ENCODE measurements at regions not wholly inside any gene's neighbourhood (a gene's known extent, or its start where the extent isn't known, plus 50 kb on each side); places are given as distances from the start of the nearest gene placed in this dataset.

DNA sequence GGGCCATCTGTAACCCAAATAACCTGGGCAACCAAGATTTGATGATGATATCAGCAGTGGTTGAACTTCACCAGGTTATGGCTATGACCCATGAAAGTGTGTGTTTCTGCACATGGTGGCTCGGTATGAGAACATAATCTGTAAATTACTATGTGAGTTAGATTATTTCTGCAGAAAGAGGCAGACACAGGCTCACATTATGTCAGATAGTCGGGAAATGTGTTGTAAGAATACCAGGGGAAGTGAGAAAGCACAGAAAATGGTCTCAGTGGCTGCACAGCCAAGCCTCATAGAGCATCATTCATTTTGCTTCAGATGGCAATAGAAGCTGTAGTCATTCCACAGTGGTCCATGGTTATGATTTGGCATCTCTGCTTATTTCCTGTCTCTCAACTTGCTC, 63.0 kb upstream of the RBPJ start:
- peak; percentile 70 for DNase-seq

DNA sequence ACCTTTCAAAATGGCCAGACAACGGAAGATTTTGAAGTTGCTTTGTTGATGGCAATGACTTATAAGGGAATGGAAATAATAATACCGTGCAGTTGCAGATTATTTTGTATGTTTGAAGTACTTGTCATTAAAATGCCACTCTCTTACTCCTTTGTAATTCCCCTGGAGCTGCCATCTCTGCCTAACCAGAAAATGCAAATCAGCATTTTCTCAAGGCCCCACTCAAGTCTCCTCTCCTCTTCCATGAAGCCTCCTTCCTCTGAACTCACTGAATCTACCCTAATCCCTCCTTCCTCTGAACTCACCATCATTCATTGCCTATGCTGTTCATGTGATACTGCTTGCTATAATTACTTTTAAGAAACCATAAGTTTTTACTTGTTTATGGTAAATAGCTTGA, 60.2 kb upstream of the RBPJ start:
- no peak for DNase-seq

DNA sequence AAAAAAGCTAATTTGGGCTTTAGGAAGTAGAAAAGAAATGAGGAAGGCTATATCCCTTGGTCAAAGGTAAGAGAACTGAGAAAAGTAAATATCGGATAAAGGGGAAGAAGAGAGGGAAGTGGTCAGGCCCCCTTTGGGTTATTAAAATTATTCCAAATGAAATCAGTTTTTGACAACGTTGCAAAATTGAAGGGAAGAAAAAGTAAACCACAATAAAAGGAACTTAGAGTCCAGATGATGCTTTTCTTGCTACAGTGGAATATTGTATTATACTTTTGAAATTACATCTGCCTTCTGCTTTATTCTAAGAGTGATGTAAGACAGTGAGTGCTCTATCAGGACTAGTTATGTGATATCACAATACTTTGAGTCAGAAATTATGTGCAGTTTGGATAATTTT, 59.4 kb upstream of the RBPJ start:
- peak; percentile 55 for DNase-seq

DNA sequence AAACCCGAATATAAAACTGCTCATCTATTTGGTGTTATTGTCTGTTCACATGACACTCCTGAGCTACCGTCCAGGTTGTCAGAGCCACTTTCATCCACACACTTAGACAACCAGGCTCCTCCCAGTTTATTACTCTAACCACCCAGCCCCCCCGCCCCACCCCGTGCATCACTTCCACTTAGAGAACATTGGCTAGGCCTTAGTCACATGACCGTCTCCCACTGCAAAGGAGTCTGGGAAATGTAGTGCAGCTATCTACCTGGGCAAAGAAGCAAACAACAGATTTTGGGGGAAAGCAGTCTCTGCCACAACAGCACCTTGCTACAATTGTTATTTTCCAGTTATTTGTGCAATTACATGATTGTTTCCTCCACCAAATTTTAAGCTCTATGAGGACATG, 57.6 kb upstream of the RBPJ start:
- no peak for DNase-seq

DNA sequence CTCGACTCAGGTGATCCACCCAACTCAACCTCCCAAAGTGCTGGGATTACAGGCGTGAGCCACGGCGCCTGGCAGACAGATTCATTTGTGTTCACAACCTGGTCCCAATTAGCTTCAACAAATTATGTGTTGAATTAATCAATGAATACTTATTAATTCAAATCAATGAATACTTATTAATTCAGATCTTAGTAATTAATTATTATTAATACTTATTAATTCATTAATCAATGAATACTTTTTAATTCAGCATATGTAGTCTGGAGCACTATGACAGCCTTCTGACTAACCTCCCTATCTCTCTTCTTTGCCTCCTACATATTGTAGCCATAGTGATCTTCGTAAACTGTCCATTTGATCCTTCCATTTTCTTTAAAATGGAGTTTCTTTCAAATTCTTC, 56.7 kb upstream of the RBPJ start:
- no peak for DNase-seq

DNA sequence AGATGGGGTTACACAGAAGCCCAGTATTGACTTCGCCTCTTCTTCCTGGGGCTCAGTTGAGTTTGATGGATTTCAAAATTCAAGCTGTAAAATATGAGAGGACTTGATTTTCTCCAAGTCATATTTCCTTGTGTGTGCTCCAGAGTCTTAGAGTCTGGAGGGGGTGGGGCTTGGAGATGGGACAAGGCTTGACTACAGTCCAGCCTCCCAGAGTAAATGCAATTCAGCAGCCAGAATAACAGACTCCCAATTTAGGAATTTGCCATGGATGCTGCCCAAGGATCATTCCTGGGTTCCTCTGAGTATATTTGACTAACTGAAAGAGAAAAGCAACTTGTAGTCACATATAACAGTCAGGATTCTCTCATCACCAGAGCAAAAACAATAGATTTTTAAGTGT, 53.7 kb upstream of the RBPJ start:
- DNase-seq: no peak

DNA sequence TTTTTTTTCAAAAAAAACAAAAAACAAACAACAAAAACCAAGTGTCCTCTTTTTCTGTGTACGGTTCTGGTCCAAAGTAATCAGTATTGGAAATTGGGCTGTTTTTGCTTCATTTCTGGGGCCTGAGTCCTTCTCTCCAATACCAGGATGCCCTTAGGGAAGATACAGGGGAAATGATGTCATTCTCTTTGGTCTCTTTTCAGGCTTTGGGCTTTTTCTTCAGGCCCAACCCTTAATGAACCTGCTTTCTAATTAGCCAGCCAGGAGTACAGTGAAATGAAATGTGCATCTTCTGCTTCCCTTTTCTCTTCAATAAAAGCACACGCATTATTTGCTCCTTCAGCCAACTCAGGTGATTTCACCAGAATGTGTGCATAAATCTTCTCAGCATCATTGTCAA, 52.6 kb upstream of the RBPJ start:
- DNase-seq: no peak

DNA sequence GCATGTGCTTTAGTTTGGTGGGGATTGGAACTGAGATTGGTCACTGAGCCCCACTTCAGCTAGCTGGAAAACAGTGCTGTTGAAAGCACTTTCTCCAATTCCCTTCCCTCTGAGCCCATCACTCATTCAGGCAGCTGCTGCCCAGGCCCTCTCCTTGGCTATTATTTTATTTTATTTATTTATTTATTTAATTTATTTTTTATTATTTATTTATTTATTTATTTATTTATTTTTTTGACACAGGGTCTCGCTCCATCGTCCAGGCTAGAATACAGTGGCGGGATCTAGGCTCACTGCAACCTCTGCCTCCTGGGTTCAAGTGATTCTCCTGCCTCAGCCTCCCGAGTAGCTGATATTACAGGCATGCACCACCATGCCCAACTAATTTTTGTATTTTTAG, 51.8 kb upstream of the RBPJ start:
- DNase-seq: no peak
